ENCODE measurements at regions not wholly inside any gene's neighbourhood (a gene's known extent, or its start where the extent isn't known, plus 50 kb on each side); places are given as distances from the start of the nearest gene placed in this dataset.

DNA sequence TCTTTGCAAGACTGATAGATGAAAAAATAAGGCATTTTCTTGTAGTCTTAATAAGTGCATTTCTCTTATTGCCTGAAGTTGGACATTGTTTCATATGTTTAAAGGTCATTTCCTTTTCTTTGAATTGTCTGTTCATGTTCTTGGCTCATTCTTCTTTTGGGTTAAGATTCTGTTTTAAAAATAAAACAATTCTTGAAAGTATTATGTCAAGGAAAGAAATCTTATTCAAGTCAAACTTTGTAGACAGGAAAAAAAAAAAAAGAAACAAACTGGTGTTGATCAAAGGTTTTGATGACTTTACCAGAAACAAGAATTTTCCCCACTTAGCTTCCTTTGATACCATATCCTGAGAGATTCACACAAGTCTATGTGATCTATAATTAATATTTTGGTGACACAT lies 132.9 kb upstream of the AADACL2 start:
- in situ Hi-C loops (cut with MboI; ENCODE audit: low sequenced_read_pairs, unreplicated experiment): no loop called here
- TF ChIP-seq, protein P1, sequence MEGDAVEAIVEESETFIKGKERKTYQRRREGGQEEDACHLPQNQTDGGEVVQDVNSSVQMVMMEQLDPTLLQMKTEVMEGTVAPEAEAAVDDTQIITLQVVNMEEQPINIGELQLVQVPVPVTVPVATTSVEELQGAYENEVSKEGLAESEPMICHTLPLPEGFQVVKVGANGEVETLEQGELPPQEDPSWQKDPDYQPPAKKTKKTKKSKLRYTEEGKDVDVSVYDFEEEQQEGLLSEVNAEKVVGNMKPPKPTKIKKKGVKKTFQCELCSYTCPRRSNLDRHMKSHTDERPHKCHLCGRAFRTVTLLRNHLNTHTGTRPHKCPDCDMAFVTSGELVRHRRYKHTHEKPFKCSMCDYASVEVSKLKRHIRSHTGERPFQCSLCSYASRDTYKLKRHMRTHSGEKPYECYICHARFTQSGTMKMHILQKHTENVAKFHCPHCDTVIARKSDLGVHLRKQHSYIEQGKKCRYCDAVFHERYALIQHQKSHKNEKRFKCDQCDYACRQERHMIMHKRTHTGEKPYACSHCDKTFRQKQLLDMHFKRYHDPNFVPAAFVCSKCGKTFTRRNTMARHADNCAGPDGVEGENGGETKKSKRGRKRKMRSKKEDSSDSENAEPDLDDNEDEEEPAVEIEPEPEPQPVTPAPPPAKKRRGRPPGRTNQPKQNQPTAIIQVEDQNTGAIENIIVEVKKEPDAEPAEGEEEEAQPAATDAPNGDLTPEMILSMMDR (IDR thresholded peaks at IDR 0.05; ENCODE audit: borderline replicate concordance, control extremely low read depth, extremely low read depth, insufficient read depth, missing control alignments): no peak
- DNase-seq (ENCODE audit: low spot score): no peak

- DNase-seq (ENCODE audit: low spot score): no peak
- in situ Hi-C loops (cut with MboI; ENCODE audit: low sequenced_read_pairs, unreplicated experiment): no loop called here
Observed at GRCh38 chr3:151599103-151599672, 134.5 kb upstream of the AADACL2 start.

GRCh38 chr3:151596940-151597339 lies 136.1 kb upstream of the IGSF10 start:
- DNase-seq (ENCODE audit: low spot score): no peak
- in situ Hi-C loops (cut with MboI; ENCODE audit: low sequenced_read_pairs, unreplicated experiment): no loop called here
- TF ChIP-seq, protein P1 (IDR thresholded peaks at IDR 0.05; ENCODE audit: borderline replicate concordance, control extremely low read depth, extremely low read depth, insufficient read depth, missing control alignments): no peak

More at GRCh38 chr3:151599103-151599672, 134.5 kb upstream of the AADACL2 start:
- TF ChIP-seq, protein P1 (IDR thresholded peaks at IDR 0.05; ENCODE audit: borderline replicate concordance, control extremely low read depth, extremely low read depth, insufficient read depth, missing control alignments): no peak

DNA sequence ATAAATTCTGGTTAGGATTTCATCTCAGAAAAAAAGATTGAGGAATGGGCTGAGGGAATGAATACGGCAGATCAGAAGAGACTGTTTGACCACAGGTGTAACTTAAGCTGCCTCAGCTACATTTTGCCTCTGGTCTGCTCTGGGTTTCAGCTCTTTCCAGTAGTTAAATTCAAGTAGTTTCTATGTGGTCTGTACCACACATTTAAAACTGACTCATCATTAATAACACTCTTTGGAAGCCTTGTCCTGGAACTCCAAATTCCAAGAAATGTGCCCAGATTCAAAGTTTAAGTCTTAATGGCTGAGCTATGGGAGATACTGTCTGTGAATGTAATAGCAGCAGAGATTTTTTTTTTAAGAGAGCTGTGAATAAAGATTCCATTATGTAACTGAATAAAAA lies 133.1 kb upstream of the IGSF10 start:
- TF ChIP-seq, protein P1 (IDR thresholded peaks at IDR 0.05; ENCODE audit: borderline replicate concordance, control extremely low read depth, extremely low read depth, insufficient read depth, missing control alignments): no peak
- DNase-seq (ENCODE audit: low spot score): no peak
- in situ Hi-C loops (cut with MboI; ENCODE audit: low sequenced_read_pairs, unreplicated experiment): no loop called here

DNA sequence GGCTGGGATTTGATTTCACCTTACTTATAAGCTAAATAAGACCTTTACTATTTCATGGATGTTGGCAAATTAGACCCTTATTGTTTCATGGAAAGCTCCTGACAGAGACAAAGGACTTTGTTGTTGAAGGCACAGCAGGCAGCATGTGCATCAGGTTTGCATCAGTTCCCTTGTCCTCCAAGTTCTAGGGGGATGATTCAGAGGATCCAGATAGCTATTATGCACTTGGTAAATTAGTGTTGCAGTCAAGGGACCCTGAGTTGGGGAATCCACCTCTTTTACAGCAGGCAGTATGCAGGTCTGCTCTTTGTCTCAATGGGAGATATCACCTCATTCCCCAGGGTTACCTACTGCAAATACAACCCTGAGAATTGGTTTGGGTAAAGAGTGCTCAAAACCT lies 131.4 kb upstream of the IGSF10 start:
- in situ Hi-C loops (cut with MboI; ENCODE audit: low sequenced_read_pairs, unreplicated experiment): no loop called here

DNA sequence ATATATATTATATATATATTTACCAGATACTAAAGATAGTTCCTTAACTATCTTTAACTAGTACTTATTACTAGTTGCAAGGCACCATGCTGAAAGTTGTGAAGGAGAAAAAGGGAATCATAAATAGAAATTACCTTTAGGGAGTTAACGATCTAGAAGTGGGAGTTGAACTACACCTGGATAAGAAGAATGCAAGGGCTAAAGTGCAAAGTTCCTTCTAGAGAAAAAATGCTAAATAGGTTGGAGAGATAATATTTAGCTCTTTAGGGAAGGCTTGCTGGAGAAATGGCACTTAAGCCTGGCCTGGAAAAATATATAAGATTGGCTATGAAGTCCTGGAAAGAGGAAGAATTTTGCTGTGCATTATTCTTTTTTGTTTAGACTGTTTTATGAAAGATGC lies 130.6 kb upstream of the IGSF10 start:
- no peak for DNase-seq (ENCODE audit: low spot score)
- TF ChIP-seq, protein P1 (IDR thresholded peaks at IDR 0.05; ENCODE audit: borderline replicate concordance, control extremely low read depth, extremely low read depth, insufficient read depth, missing control alignments): no peak
- in situ Hi-C loops (cut with MboI; ENCODE audit: low sequenced_read_pairs, unreplicated experiment): no loop called here

More for the DNA sequence above, 131.4 kb upstream of the IGSF10 start:
- DNase-seq (ENCODE audit: low spot score): no peak
- TF ChIP-seq, protein P1 (IDR thresholded peaks at IDR 0.05; ENCODE audit: borderline replicate concordance, control extremely low read depth, extremely low read depth, insufficient read depth, missing control alignments): no peak
